HCT116 (cell line): ENCODE measurements at regions not wholly inside any gene's neighbourhood (a gene's known extent, or its start where the extent isn't known, plus 50 kb on each side); places are given as distances from the start of the nearest gene placed in this dataset.

ENCODE experiments used
- ATAC-seq: fragments of 200-7000 bp; cut with Tn5 transposase; 2 replicates; pipeline ENCODE4 v1.9.1; 2020; ENCODE audit warnings: mild to moderate bottlenecking, moderate library complexity
- BruUV-seq: library from RNA; stranded (reverse); fragments of 400-500 nt; replicated peaks from 2 replicates; lab custom pipeline; 2021; lab: Mats Ljungman, UMichigan
- CTCF ChIA-PET: fragments of 300-600 bp; sonication (Branson Sonifier 250); formaldehyde crosslinking; loops from one replicate; lab custom pipeline; 2021; ENCODE audit warnings: antibody characterized with exemption; lab: Charles Lee
- POLR2A ChIA-PET: fragments of 300-600, 350-600 bp; sonication (Branson Sonifier 250); formaldehyde crosslinking; loops from one replicate; lab custom pipeline; 2021; ENCODE audit warnings: antibody characterized with exemption; lab: Charles Lee
- RAD21 ChIA-PET, 2 experiments: fragments of 300-600 bp; sonication (Branson Sonifier 250); formaldehyde crosslinking; loops; one replicate each; lab custom pipeline; 2023; ENCODE audit warnings: low total read pairs in 2 of 2; ENCODE audit not compliant: uncharacterized antibody in 2 of 2, unreplicated experiment in 2 of 2, low non-redundant PET in 1 of 2; lab: Charles Lee
- DNase-seq: peaks from one replicate; pipeline ENCODE4 v3.0.0-alpha.2; 2010; ENCODE audit warnings: low read depth, low spot score
- H2AFZ ChIP-seq: fragments of 200-600 bp; shearing (Covaris generic), sonication (generic); 2 replicates; pipeline ENCODE4 v1.6.1; 2017; ENCODE audit warnings: low read depth, mixed run types, mixed read lengths, antibody characterized with exemption, low read length; ENCODE audit not compliant: poor library complexity, severe bottlenecking
- H3K27ac ChIP-seq: 2 replicates; pipeline ENCODE4 v1.5.1; 2012; ENCODE audit warnings: low read depth, low read length
- H3K27me3 ChIP-seq: fragments of 200-600 bp; sonication (generic); 2 replicates; pipeline ENCODE4 v1.6.1; 2016; ENCODE audit warnings: mixed run types, low read length, mixed read lengths; ENCODE audit not compliant: insufficient read depth
- H3K36me3 ChIP-seq, 2 experiments: fragments of 200-500 bp in 1 of 2; fragments of 200-600 bp in 1 of 2; sonication (Bioruptor generic) in 1 of 2; sonication (generic) in 1 of 2; 2 replicates each; pipeline versions ENCODE4 v1.5.1 to v1.6.1; 2014 to 2016; ENCODE audit warnings: low read length in 2 of 2, inconsistent platforms in 1 of 2, mixed read lengths in 1 of 2, mixed run types in 1 of 2; ENCODE audit not compliant: insufficient read depth in 2 of 2, control insufficient read depth in 1 of 2
- H3K4me1 ChIP-seq, 2 experiments: fragments of 200-600 bp in 1 of 2; sonication (generic) in 1 of 2; 2 replicates each; pipeline versions ENCODE4 v1.5.1 to v1.6.1; 2012 to 2017; ENCODE audit warnings: low read length in 2 of 2, inconsistent platforms in 1 of 2, mild to moderate bottlenecking in 1 of 2, mixed read lengths in 1 of 2, mixed run types in 1 of 2, moderate library complexity in 1 of 2; ENCODE audit not compliant: insufficient read depth in 2 of 2, control insufficient read depth in 1 of 2
- H3K4me2 ChIP-seq: fragments of 200-600 bp; sonication (generic); 2 replicates; pipeline ENCODE4 v1.6.1; 2017; ENCODE audit warnings: mixed run types, low read length, mixed read lengths
- H3K4me3 ChIP-seq, 2 experiments: fragments of 200-600 bp in 1 of 2; sonication (generic) in 1 of 2; replicated peaks in 1 of 2; 2 replicates each; pipeline ENCODE4 v1.5.1; 2011 to 2016; ENCODE audit warnings: low read length in 2 of 2, control low read depth in 1 of 2, low read depth in 1 of 2, mild to moderate bottlenecking in 1 of 2, mixed read lengths in 1 of 2, mixed run types in 1 of 2
- H3K79me2 ChIP-seq: fragments of 200-600 bp; sonication (generic); 2 replicates; pipeline ENCODE4 v1.6.1; 2017; ENCODE audit warnings: mild to moderate bottlenecking, mixed run types, low read length, moderate library complexity, mixed read lengths; ENCODE audit not compliant: insufficient read depth
- H3K9ac ChIP-seq: fragments of 200-600 bp; sonication (generic); 2 replicates; pipeline ENCODE4 v1.6.1; 2016; ENCODE audit warnings: low read length, mixed read lengths
- H3K9me2 ChIP-seq: fragments of 200-600 bp; sonication (generic), shearing (Covaris generic); 2 replicates; pipeline ENCODE4 v1.6.1; 2017; ENCODE audit warnings: mixed run types, mild to moderate bottlenecking, moderate library complexity; ENCODE audit not compliant: insufficient read depth
- H3K9me3 ChIP-seq, 2 experiments: fragments of 200-500 bp in 1 of 2; fragments of 200-600 bp in 1 of 2; sonication (Bioruptor generic) in 1 of 2; sonication (generic) in 1 of 2; 2 replicates each; pipeline ENCODE4 v1.6.1; 2014 to 2017; ENCODE audit warnings: low read length in 2 of 2, mixed read lengths in 2 of 2, inconsistent platforms in 1 of 2, low read depth in 1 of 2, mild to moderate bottlenecking in 1 of 2, mixed run types in 1 of 2, moderate library complexity in 1 of 2; ENCODE audit not compliant: control insufficient read depth in 1 of 2, insufficient read depth in 1 of 2
- H4K20me1 ChIP-seq: fragments of 200-600 bp; sonication (generic), shearing (Covaris generic); 2 replicates; pipeline ENCODE4 v1.6.1; 2017; ENCODE audit warnings: mixed run types, mild to moderate bottlenecking, moderate library complexity; ENCODE audit not compliant: insufficient read depth
- FOSL1 ChIP-seq: IDR thresholded peaks from 2 replicates; pipeline ENCODE4 v1.6.1; 2012; ENCODE audit warnings: low read depth
- MAX ChIP-seq: IDR thresholded peaks from 2 replicates; pipeline ENCODE4 v1.6.1; 2012
- REST ChIP-seq: IDR thresholded peaks from 2 replicates; pipeline ENCODE4 v1.6.1; 2012; ENCODE audit warnings: low read depth
- SRF ChIP-seq: IDR thresholded peaks from 2 replicates; pipeline ENCODE4 v1.6.1; 2012; ENCODE audit warnings: low read depth
- TCF7L2 ChIP-seq: IDR thresholded peaks from 2 replicates; pipeline ENCODE4 v1.7.0; 2011; ENCODE audit warnings: borderline replicate concordance, inconsistent platforms; ENCODE audit not compliant: insufficient read depth, insufficient read length; ENCODE audit errors: extremely low read depth
- YY1 ChIP-seq: IDR thresholded peaks from 2 replicates; pipeline ENCODE4 v1.6.1; 2011; ENCODE audit warnings: low read length, low read depth, moderate library complexity, mild to moderate bottlenecking; ENCODE audit not compliant: insufficient replicate concordance; ENCODE audit errors: extremely low read depth
- intact Hi-C: fragments of 100-400 bp; cut with micrococcal nuclease; formaldehyde crosslinking; loops from 2 replicates; pipeline ENCODE4 v1.10.0; 2022
- TF ChIP-seq, protein P1 (sequence below): IDR thresholded peaks from 2 replicates; pipeline ENCODE4 v1.6.1; 2012

DNA sequence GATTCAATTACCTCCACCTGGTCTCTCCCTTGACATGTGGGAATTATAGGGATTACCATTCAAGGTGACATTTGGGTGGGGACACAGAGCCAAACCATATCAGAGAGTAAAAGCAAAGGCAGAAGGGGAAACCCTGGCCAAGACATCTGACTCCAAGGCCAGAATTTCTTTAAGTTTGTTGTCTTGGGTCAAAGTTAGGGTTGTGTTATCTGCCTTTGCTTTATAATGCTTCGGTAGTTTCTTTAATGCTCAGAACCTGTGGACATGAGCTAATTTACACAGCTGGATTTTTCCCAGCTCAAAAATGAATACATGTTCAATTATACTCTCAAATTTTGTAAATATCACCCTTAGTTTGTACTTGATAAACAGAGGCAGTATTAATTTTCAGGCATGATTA is 1074.4 kb downstream of the ADGRL2 start (continued):
- no peak for TF ChIP-seq REST
- no peak for TF ChIP-seq SRF

DNA sequence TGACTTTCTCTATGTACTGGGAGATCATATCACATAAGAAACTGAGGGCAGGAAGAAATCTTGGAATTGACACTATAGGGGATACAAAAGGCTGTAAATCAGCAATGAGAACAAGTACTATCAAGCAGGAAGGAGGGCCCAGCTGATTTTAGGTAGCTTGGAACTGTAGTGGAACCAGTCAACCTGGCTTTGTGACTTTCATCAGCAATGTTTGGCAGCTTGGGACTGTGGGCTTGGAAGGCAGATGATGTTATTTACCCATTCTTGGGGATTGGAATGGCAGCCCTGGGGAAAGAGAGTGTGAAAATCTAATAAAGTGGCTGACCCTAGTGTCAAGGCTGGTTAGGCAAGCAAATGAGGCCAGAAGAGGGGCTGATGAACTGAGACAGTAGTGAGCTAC is 1073.3 kb downstream of the ADGRL2 start:
- H3K27me3 ChIP-seq = no peaks in the 10 kb centered on the region
- no peaks in the 10 kb centered on the region for H3K79me2 ChIP-seq
- H3K4me3 ChIP-seq = no peak overlapping the region
- H3K9me2 ChIP-seq = no peaks in the 10 kb centered on the region
- H4K20me1 ChIP-seq = no peaks in the 10 kb centered on the region
- no peak for DNase-seq
- H3K9ac ChIP-seq = no peak overlapping the region
- intact Hi-C loops = no loop called here
- ChIA-PET CTCF (no interaction called here), RAD21 (no interaction called here)
- BruUV-seq = no TSS peak
- H3K4me2 ChIP-seq = no peak overlapping the region
- no peak for TF ChIP-seq MAX
- no peak for TF ChIP-seq YY1
- no peak for TF ChIP-seq TCF7L2
- TF ChIP-seq FOSL1 = no peak
- TF ChIP-seq, protein P1, sequence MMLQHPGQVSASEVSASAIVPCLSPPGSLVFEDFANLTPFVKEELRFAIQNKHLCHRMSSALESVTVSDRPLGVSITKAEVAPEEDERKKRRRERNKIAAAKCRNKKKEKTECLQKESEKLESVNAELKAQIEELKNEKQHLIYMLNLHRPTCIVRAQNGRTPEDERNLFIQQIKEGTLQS = no peak
- TF ChIP-seq, all 23 proteins: peak for 0
- POLR2A ChIA-PET = no interaction called here
- Histone ChIP-seq H2AFZ (no peak overlapping the region), H3K36me3 (no peaks in the 10 kb centered on the region), H3K9me3 (peaks cover 0 to 3% of the 10 kb centered on the region in 2 experiments; a peak in 2 of 4 replicates), H3K4me1 (no peaks in the 10 kb centered on the region), H3K27ac (no peak overlapping the region)
- no peak for ATAC-seq
